ENCODE measurements at regions not wholly inside any gene's neighbourhood (a gene's known extent, or its start where the extent isn't known, plus 50 kb on each side); places are given as distances from the start of the nearest gene placed in this dataset.

DNA sequence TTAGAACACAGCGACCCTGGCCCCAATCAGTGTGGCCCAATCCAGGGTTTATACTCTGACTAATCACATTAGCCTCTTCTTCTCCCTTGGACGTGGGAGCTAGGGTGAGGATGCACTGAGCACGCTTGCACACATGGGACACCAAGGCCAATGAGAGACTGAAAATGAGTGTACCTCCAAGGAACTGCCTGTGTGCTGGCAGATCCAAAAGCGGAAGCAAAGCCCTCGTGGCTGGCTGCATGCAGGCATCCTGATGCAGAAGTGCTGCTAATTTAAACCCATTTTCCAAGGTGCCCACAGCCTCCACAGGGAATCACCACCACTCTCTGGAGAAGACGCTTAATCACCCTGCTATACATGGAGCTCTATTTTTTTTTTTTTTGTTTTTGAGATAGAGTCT lies 375.3 kb upstream of the XYLT1 start:
- DNase-seq: no peak

DNA sequence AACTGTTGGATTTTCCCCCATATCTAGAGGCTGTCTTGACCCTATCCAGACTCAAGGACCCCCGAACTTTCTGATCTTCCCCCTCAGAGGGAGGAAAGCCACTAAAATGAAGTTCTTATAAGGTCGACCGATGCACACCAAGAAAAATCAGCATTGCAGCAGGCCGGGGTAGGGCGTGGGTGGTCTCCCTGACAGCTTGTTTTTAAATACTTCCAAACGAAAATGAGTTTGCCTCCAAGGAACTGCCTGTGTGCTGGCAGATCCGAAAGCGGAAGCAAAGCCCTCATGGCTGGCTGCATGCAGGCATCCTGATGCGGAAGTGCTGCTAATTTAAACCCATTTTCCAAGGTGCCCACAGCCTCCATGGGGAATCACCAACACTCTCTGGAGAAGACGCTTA lies 374.3 kb upstream of the XYLT1 start:
- no peak for DNase-seq

DNA sequence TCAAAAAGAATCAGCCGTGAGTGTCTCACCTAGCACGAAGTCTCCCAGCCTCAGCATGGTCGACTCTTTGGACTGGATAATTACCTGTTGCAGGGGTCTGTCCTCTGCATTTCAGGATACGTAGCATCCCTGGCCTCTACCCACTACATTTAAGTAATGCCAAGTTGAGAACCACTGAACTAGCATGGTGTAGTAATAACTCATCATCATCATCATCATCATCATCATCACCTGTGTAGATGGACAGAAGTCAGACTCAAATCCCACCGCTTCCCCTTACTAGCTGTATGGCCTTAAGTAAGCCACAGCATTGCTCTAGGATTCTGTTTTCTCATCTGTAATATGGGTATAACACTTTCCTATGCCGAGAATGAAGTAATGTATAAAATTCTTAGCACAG lies 373.1 kb upstream of the XYLT1 start:
- no peak for DNase-seq

DNA sequence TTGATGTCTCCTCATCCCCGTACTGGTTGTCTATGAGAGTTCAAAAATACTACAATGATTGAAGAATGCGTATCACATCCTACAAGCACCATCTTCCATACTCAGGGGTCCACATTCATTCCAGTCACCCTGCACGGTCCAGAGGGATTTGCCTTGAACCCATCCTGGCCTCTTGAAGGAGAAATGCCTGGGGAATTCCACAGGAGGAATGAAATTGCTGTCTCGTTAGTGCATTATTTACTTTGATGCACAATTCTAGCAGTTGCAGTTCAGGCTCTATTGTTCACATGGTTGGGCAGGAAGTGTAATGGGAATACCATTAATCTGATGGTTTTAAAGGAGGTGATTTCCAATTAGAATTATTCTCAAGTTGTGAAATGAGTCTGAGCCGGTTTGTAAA lies 369.1 kb upstream of the XYLT1 start:
- no peak for DNase-seq

DNA sequence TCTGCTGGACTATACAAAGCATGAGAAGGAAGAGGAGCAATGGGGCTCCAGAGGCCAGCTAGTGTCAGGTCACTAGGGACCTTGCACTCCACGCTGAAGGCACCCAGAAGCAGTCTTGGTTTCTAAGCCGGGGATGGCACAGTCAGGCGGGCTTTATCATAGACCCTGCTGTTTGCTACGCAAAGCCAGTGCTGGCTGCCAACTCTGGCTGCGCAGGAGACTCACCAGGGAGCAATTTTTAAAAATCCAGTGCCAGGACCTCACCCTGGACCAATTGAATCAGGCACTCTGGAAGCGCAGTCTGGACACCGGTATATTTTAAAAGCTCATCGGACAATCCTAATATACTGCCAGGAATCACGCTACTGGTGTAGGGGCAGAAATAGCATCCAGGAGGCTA lies 368.5 kb upstream of the XYLT1 start:
- DNase-seq: no peak

DNA sequence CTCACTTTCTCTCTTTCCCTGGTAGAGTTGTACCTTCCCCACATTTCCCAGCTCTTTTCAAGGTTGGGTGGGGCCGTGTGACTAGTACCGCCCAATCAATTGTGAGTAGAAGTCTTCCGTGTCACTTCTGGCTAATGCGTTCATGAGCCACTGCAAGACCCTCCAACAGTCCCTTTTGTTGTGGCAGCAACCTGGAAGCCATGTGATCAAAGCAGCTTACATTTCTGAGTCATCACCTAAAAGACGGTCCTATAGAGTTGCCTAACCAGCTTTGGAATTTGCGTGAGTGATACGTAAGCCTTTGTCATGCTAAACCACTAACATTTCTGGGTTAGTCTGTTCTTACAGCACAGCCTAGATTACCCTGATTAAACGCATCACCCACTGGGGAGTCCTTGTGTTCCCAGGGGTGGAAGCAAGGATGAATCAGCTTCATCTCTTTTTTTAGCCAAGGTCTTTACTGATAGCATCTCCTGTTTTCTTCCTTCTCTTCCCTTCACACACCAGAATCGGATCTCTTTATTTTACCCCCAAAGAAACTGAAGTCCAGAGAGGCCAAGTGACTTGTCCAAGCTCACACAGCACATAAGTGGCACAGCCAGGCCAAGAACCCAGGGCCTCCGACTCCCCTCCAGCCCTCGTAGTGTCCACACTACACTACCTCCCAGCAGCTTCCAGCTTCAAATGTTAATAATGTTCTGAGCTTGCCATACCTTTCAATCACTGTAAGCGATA lies 366.3 kb upstream of the XYLT1 start:
- no peak for DNase-seq

DNA sequence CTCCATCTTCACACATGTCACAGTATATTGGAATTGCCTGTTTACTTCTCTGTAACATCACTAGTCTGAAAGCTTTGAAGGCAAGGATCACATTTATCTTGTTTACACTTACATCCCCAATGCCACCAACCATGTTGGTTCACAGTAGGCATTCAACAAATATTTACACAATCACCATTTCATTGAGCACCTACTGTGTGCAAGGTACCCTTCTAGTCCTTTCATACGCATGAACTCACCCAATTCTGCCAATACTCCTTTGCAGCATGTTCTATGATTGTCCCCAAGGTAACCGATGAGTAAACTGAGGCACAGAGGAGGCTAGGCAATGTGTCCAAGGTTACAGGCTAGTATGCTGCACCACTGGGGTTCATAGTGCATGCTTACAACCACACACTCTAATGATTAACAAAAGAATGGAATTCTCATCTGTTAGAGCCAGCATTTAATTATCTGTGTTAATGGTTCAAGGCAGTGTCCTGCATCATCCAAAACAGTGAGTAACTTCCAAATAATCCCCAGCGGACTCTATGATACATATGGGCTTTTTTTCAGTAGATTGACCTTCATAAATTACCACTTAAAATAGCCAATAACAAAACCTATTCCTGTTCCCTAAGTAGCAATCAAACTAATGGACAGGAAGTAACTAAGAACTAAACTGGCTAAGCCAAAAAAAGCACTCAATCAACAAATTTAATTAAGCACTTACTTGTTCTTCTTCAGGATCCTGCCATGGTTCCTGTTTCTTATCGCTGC lies 364.5 kb upstream of the XYLT1 start:
- no peak for DNase-seq

DNA sequence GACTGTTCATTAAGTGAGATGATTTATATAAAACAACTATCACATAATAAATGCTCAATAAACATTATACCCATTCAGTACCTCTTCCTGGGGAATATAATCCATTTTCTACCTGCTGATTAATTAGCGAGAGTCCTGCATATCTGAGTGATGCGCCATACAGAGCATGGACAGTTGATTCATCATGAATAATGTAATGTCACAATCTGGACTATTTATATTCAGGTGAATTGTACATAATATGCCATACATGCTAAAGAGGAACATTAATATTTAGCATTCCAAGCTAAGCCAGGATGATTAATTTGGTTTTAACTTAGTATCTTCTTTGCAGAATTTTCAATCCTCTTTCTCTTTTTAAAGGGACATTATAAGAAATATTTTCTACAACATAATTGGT lies 362.0 kb upstream of the XYLT1 start:
- no peak for DNase-seq

DNA sequence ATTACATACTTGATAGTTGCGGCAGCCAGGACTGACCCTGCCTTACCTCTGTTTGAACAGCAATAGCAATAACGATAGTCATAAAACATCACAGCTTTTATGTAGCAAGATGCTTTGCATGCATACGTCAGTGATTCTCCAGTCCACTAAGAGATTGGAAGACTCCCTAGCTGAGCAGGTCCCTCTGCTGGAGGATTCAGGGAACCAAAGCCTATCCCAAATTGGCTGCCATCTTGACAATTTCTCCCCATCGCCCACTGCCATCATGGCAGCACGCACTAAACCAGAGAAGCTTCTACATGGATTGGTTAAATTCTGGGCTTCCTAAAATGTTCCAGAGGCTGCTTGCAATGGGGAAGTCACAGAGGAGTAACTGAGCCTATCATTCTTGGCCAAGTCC lies 360.6 kb upstream of the XYLT1 start:
- DNase-seq: no peak

DNA sequence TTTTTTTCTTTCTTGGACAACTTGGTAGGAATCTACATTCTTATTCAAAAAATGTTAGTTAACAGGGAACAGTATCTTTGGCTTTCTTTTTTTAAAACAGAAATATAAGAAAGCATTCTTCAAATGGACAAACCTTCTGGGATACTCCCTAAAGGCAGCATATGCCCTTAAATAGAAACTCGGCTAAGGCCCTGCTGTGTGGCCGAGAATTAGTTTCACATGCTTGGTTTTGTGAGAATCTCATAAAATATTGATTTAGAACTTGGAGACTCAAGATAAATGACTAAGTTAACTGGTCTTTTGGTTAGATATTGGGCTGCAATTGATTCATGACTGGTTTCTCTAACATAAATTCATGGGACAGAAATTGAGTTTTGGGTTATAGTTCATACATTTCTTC lies 359.9 kb upstream of the XYLT1 start:
- no peak for DNase-seq

DNA sequence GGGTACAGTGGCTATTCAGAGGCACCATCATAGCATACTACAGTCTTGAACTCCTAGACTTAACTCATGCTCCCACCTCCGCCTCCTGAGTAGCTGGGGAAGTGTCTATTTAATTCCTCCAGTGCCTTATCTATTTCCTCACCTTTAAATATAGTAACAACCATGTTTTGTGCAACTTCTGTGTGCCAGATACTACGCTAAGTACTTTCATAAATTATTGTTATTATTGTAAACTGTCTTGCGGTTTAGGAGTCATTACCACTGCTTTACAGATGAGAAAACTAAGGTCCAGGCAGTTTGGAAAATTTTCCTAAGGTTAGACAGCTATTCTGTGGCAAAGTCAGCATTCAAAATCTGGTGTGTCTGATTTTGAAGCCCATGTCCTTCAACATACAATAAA lies 359.1 kb upstream of the XYLT1 start:
- no peak for DNase-seq

DNA sequence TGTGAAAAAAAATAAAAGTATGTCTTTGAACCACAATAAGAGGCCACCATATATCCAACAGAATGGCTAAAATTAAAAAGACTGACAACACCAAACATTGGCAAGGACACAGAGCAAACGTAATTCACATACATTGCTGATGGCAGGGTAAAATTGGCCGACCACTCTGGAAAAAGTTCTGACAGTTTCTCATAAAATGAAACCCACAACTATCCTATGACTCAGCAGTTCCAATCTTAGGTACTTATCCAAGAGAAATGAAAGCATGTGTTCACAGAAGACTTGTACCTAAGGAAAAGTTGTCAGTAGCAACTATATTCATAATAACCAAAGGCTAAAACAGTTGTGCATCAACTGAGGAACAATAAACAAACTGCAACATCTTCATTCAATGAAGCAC lies 357.3 kb upstream of the XYLT1 start:
- DNase-seq: no peak

DNA sequence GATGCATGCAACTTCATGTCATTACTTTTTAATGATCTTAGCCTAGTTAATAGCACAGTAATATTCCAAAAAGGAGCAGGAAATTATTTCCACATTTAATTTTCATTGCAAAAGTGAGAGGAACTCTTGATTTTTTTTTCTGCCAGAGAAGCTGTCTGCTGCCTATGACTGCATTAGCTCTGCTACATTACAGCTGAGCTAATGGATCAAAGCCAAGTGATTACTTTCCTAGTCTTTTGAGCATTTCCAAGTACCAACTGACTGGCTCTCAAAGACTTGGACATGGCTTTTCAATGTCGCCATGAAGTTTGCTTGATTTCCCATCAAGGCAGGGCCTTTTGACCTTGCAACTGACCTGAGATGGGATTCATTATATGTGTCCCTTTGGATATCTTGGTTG lies 356.6 kb upstream of the XYLT1 start:
- no peak for DNase-seq

DNA sequence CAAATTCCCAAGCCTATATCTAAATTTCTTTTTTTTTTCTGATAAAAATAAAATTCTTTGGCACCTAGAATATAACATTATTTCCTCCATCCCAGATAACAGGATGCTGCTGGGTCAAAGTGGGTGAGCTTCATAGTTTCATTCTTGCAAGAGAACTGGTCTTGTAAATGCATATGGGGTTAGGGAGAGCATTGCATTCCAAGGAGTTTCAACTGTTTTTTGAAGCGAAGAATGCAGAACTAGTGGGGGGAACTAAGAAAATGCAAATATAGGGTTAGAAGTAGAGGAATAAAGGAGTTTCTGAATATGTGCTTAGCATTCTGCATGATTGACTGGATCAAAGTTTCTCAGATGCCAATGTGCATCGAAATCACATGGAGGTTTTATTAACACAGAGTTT lies 347.2 kb upstream of the XYLT1 start:
- no peak for DNase-seq

DNA sequence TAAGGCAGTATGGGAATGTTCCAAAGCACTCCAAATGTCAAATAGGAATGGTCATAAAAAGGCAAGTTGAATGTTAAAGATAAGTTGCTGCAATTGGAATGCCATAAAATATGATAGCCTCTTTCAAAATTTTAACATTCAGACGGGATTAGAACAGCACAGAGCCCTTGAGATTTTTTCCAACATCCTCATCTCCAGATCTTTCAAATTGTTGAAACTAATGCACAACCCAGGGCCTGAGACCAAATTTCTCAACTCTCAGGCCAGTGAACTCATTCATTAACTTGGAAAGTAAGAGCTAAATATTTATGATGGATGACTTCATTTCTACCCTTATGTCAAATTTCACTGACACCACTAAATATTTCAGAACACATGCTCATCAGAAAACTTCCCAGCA lies 346.5 kb upstream of the XYLT1 start:
- no peak for DNase-seq

DNA sequence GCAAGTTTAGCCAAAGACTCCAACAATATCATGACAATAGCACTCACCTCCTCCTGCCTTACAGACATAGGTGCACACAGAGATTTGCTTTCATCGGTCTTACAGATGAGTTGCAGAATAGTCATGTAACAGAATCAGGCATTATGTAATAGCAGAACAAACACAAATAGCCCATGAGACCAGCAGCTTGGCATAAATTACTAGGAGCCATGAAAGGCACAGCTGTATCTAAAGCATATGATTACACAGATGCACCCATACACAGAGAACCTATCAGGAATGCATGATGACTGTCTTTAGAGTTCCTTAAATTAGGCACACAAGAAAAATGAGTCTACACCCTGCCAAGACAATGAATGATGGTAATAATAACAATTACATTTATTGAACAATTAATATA lies 342.0 kb upstream of the XYLT1 start:
- no peak for DNase-seq

DNA sequence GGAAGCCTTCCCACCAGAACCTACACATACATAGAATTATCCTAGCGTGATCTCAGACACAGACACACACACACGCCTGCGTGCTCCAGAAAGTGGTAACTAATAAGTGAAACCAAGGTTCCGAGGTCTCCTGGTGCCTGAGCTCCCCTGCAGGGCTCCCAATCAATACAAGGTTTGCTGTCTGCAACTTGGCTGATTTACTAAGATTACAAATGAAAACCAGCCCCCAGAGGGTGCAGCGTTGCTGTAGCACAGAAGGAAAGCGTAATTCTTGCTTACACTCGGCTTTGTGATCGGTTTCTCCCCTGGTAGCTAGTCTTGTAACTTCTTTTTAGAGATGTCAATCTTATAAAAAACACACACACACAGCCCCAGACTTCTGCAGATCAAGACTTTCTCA lies 334.1 kb upstream of the XYLT1 start:
- no peak for DNase-seq

DNA sequence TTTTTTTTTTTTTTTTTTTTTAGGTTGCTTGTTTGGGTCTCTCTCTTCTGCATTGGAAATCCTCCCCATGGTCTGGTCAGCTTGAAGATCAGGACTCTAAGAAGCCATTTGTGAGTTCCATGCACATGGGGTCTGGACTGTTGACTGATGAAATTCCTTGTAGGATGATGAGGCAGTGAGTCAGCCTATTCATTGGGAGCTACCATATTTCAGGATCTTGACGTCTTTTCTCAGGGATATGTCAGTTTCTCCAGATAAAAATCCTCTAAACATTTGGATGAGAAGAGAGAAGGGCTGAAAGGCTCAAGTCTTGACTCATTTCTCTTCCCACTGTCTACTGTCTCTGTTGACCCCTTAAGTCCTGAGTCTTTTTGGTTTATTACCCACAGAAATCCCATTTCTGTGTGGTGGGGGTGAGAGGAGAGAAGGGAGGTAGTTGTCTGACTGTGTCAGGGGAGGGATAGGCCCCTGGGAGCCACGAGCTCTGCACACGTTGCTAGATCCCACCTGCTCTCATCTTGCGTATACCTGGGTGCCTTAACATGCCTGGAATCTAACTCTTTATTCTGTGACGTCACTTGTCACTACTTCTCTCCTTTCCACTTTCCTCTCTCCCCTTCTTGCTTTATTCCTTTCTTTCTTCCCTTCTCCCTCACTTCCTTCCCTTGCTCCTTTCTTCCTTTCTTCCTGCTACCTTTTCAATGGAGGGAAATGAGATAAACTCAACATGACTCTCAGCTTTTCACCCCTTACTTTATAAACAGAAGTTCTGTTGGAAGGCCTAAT lies 333.1 kb upstream of the XYLT1 start:
- no peak for DNase-seq

DNA sequence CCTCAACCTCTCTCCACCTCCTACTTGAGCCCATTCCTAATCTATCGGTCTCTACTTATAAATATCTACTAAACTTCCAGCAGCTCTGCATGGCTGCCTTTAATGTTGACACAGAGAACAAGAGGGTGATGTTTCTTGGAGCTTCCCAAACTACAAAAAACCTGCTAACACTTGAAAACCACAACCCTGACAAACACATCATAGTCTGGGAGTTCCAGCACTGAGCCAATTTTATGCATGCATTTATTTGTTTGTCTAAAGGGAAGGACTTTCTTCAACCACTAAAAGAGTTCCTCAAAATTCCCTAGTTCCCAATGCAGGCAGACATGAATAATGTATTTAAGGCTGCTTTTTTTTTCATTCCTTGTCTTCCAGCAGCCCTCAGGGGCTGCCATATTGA lies 331.8 kb upstream of the XYLT1 start:
- DNase-seq: no peak

DNA sequence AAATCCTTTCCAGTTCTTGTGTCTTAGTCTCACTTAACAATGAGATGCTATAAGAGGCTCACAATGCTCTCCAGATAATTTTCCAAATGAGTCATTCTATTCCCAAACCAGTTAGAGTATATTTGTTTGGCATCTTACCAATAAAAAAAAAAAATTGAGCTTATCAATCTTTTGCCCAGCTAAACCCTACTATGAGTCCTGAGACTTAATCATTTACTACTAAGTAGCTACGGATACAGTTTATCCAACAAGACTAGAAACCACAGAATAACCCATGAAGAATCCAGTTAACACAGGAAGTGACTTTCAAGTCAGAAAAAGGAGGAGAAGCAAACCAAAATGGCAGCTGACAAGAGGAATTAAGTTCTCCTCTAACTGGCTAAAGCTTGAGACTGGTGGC lies 330.3 kb upstream of the XYLT1 start:
- no peak for DNase-seq

DNA sequence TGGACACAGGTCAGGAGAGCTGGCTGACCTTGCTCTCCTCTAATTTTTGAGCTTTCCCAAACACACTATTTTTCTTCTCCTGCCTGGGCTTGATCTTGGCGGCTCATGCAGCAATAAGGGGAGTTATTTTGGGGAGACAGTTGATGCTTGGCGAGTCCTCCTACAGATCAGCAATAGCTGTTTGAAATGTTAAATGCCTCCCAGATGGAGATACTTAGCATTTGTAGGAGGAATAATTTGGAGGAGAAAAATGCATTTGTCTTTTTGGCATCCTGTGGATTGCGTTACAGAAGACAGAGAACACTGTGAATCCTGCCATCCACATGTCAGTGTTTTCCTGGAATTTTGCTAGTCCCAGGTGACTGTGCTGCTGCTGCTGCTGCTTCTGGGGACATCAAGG lies 328.0 kb upstream of the XYLT1 start:
- no peak for DNase-seq

DNA sequence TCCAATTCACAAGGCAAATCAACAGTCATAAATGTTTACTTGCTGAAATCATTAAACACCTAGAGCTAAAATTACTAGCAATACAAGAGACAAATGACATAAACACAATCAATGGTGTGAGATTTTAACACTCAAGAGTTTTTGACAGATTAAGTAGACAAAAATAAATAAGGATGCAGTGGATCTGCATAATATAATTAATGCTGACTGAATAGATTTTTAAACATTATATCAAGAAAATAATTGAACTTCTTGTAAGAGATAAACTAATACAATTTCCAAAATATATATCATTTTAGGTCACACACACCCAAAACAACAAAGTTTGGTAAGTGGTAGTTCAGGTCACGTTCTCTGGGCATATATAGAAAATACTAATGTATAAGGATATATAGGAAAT lies 322.6 kb upstream of the XYLT1 start:
- no peak for DNase-seq

DNA sequence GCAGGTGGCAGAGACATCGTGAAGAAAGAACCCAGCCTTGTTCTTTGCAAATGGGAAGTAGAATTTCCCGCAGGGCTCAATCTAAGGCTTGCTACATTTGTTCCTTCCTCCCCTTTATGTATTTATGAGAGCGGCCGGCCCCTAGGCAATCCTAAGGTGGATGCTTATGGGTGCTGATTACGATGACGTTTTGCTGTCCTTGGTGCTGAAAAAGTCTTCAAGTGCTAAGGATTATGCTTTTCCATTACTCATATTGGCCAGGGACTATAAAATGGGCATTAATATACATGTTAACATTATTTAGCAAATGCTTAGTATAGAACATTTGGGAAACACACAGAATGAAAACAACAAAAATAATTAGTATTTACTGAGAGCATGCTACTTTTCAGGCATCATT lies 313.3 kb upstream of the XYLT1 start:
- no peak for DNase-seq

DNA sequence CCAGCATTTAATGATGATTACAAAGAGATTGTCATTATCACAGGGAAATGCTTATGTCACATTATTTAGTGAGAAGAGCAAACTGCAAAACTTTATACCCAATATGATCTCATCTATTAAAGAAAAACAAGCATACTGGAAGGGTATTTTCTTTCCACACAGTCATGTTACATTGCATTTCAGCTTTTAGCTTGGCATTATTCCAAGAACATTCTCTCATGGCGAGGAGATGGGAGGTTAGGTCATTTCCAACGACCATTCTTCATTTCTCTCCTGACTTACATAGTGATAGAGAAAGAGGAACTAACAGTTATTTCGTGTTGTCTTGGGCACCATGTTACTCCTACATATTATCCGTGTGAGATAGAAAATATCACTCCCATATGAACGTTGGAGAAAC lies 309.4 kb upstream of the XYLT1 start:
- no peak for DNase-seq

Data from stimulated activated CD4-positive, alpha-beta T cell treated with anti-CD3 and anti-CD28 coated beads, Interleukin-4, amount 100 ng/mL, for 24 hours (primary cell).